ENCODE measurements at regions not wholly inside any gene's neighbourhood (a gene's known extent, or its start where the extent isn't known, plus 50 kb on each side); places are given as distances from the start of the nearest gene placed in this dataset.

GRCh38 chr7:113371416-113372043 lies 253.2 kb upstream of the SMIM30 start:
- in situ Hi-C loops (cut with MboI; ENCODE audit: low sequenced_read_pairs, unreplicated experiment), result no loop called here
- TF ChIP-seq CTCF (IDR thresholded peaks at IDR 0.05; ENCODE audit: borderline replicate concordance, control extremely low read depth, extremely low read depth, insufficient read depth, missing control alignments), result no peak
- DNase-seq (ENCODE audit: low spot score), result no peak

GRCh38 chr7:113370910-113371309 lies 252.6 kb upstream of the SMIM30 start:
- TF ChIP-seq CTCF (IDR thresholded peaks at IDR 0.05; ENCODE audit: borderline replicate concordance, control extremely low read depth, extremely low read depth, insufficient read depth, missing control alignments), result no peak
- DNase-seq (ENCODE audit: low spot score), result no peak
- in situ Hi-C loops (cut with MboI; ENCODE audit: low sequenced_read_pairs, unreplicated experiment), result no loop called here

DNA sequence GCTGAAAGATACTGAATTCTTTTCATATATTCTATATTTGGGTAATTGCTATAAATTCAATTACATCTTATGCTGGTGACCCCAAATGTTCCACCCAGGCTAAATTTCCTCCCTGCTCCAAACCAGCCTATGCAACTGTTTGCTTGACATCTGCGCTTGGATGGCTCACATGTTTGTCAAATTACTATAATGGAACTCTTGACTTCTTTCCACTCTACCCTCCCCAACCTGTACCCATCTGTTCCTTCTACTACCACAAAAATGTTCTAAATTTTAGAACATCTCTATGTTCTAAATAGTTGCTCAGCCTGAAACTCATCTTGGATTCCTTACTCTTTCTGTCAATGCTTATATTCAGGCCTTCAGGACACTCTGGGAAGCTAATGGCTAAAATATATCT lies 249.9 kb upstream of the SMIM30 start:
- TF ChIP-seq CTCF (IDR thresholded peaks at IDR 0.05; ENCODE audit: borderline replicate concordance, control extremely low read depth, extremely low read depth, insufficient read depth, missing control alignments), result no peak
- DNase-seq (ENCODE audit: low spot score), result no peak
- in situ Hi-C loops (cut with MboI; ENCODE audit: low sequenced_read_pairs, unreplicated experiment), result no loop called here

DNA sequence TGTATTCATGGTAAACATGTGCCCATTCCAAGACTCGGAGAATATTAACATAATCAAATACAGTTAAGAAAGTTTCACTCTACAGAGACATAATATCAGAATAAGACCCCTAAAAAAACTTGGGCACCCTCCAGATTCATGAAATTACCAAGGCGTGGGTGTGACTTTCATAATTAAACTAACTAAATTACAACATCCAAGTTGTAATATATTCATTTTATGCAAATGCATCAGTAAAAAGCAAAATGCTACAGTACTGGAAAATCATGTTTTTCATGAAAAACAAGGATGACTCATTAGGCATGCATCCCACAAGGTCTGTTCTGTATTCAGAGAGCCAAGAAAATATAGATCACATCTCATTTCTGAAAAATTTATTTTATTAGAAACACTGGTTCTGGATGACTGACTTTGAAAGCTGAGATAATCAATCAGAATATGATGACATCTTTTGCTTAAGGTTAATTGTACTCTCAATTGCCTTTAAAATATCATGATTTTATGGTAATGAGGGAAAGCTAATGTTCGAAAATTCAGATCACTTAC lies 248.8 kb upstream of the SMIM30 start:
- no peak for DNase-seq (ENCODE audit: low spot score)
- in situ Hi-C loops (cut with MboI; ENCODE audit: low sequenced_read_pairs, unreplicated experiment), result no loop called here
- no peak for TF ChIP-seq CTCF (IDR thresholded peaks at IDR 0.05; ENCODE audit: borderline replicate concordance, control extremely low read depth, extremely low read depth, insufficient read depth, missing control alignments)

GRCh38 chr7:113366122-113366521 lies 247.8 kb upstream of the SMIM30 start:
- TF ChIP-seq CTCF (IDR thresholded peaks at IDR 0.05; ENCODE audit: borderline replicate concordance, control extremely low read depth, extremely low read depth, insufficient read depth, missing control alignments), result no peak
- in situ Hi-C loops (cut with MboI; ENCODE audit: low sequenced_read_pairs, unreplicated experiment), result no loop called here
- no peak for DNase-seq (ENCODE audit: low spot score)

DNA sequence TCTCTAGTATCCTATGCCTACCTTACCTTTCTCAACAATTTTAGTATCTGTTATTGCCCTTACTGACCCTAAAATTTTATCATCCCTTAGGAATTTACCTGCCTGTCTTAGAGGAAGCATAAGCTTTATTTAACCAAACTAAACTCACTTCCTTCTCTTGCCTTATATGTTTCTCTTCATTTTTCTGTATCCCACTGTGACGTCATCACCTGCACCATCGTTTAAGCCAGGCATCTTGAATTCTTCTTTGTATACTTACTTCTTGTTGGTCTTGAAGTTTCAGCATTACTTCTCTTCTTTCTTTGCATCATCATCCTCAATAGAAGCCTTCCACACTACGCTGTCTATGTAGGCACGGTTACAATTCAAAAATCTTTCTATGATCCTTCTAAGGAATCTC lies 231.0 kb upstream of the SMIM30 start:
- DNase-seq (ENCODE audit: low spot score), result no peak
- TF ChIP-seq CTCF (IDR thresholded peaks at IDR 0.05; ENCODE audit: borderline replicate concordance, control extremely low read depth, extremely low read depth, insufficient read depth, missing control alignments), result no peak
- in situ Hi-C loops (cut with MboI; ENCODE audit: low sequenced_read_pairs, unreplicated experiment), result no loop called here

Measured in GM13976 (cell line).